Renal pelvis (tissue), 1 donor: ENCODE measurements at regions not wholly inside any gene's neighbourhood (a gene's known extent, or its start where the extent isn't known, plus 50 kb on each side); places are given as distances from the start of the nearest gene placed in this dataset.
"Not testable (repeated sequence)": the region's sequence is repeated elsewhere in the genome, so short reads cannot be mapped to it uniquely, and the experiment has no call there.

Source experiments
- DNase-seq: peaks from one replicate; pipeline ENCODE4 v3.0.0-alpha.2; 2013

GRCh38 chr12:46983959-46984841 is 95.2 kb upstream of the PCED1B start:
- DNase-seq, result peak; percentile 35

GRCh38 chr12:46985816-46986215 is 93.6 kb upstream of the PCED1B start:
- DNase-seq, result no peak

GRCh38 chr12:46988122-46988521 is 91.3 kb upstream of the PCED1B start:
- not testable (repeated sequence) for DNase-seq

GRCh38 chr12:46990211-46990610 is 89.2 kb upstream of the PCED1B start:
- no peak for DNase-seq

GRCh38 chr12:46992051-46992450 is 87.4 kb upstream of the PCED1B start:
- not testable (repeated sequence) for DNase-seq

GRCh38 chr12:46998811-46999368 is 80.5 kb upstream of the PCED1B start:
- no peak for DNase-seq

- no peak for DNase-seq
Measured at GRCh38 chr12:47004634-47005033, 74.8 kb upstream of the PCED1B start.

GRCh38 chr12:47007048-47007447 is 72.4 kb upstream of the PCED1B start:
- no peak for DNase-seq

GRCh38 chr12:47012552-47012951 is 66.9 kb upstream of the PCED1B start:
- no peak for DNase-seq

- no peak for DNase-seq
Measured at GRCh38 chr12:47014474-47014873, 64.9 kb upstream of the PCED1B start.

GRCh38 chr12:47015381-47015780 is 64.0 kb upstream of the PCED1B start:
- DNase-seq, result no peak

- DNase-seq, result no peak
Measured at GRCh38 chr12:47017041-47017713, 62.2 kb upstream of the PCED1B start.

GRCh38 chr12:47017901-47018475 is 61.4 kb upstream of the PCED1B start:
- no peak for DNase-seq

GRCh38 chr12:47020211-47020821 is 59.1 kb upstream of the PCED1B start:
- no peak for DNase-seq

GRCh38 chr12:47021298-47021697 is 58.1 kb upstream of the PCED1B start:
- peak; percentile 42 for DNase-seq

GRCh38 chr12:47022296-47022695 is 57.1 kb upstream of the PCED1B start:
- no peak for DNase-seq

- no peak for DNase-seq
Measured at GRCh38 chr12:47023311-47023710, 56.1 kb upstream of the PCED1B start.

- DNase-seq, result no peak
Measured at GRCh38 chr12:47023953-47024352, 55.5 kb upstream of the PCED1B start.

GRCh38 chr12:47024463-47024862 is 55.0 kb upstream of the PCED1B start:
- no peak for DNase-seq

GRCh38 chr12:47025349-47025748 is 54.1 kb upstream of the PCED1B start:
- no peak for DNase-seq

- no peak for DNase-seq
Measured at GRCh38 chr12:47025798-47026197, 53.6 kb upstream of the PCED1B start.

- DNase-seq, result no peak
Measured at GRCh38 chr12:47026291-47026690, 53.1 kb upstream of the PCED1B start.
